Endothelial cell of umbilical vein (primary cell): ENCODE measurements at regions not wholly inside any gene's neighbourhood (a gene's known extent, or its start where the extent isn't known, plus 50 kb on each side); places are given as distances from the start of the nearest gene placed in this dataset.

Experiments used
- BruUV-seq: library from RNA; stranded (reverse); fragments of 400-500 nt; replicated peaks from 2 replicates; lab custom pipeline; 2021; lab: Mats Ljungman, UMichigan
- CTCF ChIA-PET: fragments of 300-600, 350-600 bp; sonication (Branson Sonifier 250); formaldehyde crosslinking; loops from one replicate; lab custom pipeline; 2021; ENCODE audit warnings: antibody characterized with exemption, inconsistent platforms; lab: Charles Lee
- POLR2A ChIA-PET: fragments of 300-600, 350-600 bp; sonication (Branson Sonifier 250); formaldehyde crosslinking; loops from one replicate; lab custom pipeline; 2021; ENCODE audit warnings: antibody characterized with exemption, inconsistent platforms; lab: Charles Lee
- DNase-seq: peaks from one replicate; pipeline ENCODE4 v3.0.0-alpha.2; 2011; ENCODE audit warnings: low read depth, low spot score
- FAIRE-seq: peaks from 2 replicates; lab custom pipeline; 2011; peaks lifted over from hg19 to GRCh38; lab: Jason Lieb, UNC
- H2AFZ ChIP-seq: 2 replicates; pipeline ENCODE4 v1.6.0; 2012; ENCODE audit warnings: low read depth, low read length, control low read depth, inconsistent platforms
- H3K27ac ChIP-seq: 2 replicates; pipeline ENCODE4 v1.5.1; 2011; ENCODE audit warnings: low read depth, mild to moderate bottlenecking, control low read depth, low read length, moderate library complexity; ENCODE audit not compliant: insufficient read depth
- H3K27me3 ChIP-seq, 2 experiments: 2 replicates each; pipeline versions ENCODE4 v1.6.0 to v1.6.1; 2011; ENCODE audit warnings: low read length in 2 of 2, mixed read lengths in 1 of 2; ENCODE audit not compliant: control insufficient read depth in 2 of 2, insufficient read depth in 2 of 2
- H3K36me3 ChIP-seq, 2 experiments: 2 replicates in 1 of 2; 3 replicates in 1 of 2; pipeline ENCODE4 v1.5.1; 2011; ENCODE audit warnings: low read length in 2 of 2, mild to moderate bottlenecking in 1 of 2, moderate library complexity in 1 of 2; ENCODE audit not compliant: control insufficient read depth in 2 of 2, insufficient read depth in 2 of 2; ENCODE audit errors: extremely low read depth in 1 of 2
- H3K4me1 ChIP-seq: 3 replicates; pipeline ENCODE4 v1.5.1; 2011; ENCODE audit warnings: mild to moderate bottlenecking, low read length; ENCODE audit not compliant: control insufficient read depth, insufficient read depth; ENCODE audit errors: extremely low read depth
- H3K4me2 ChIP-seq: 2 replicates; pipeline ENCODE4 v1.6.1; 2011; ENCODE audit warnings: low read length, control low read depth, mixed read lengths; ENCODE audit not compliant: insufficient read depth
- H3K4me3 ChIP-seq, 3 experiments: fragments of 200-600 bp in 1 of 3; sonication (generic), shearing (Covaris generic) in 1 of 3; replicated peaks in 1 of 3; 2 replicates each; pipeline ENCODE4 v1.5.1; 2011 to 2016; ENCODE audit warnings: control low read depth in 3 of 3, low read length in 3 of 3, mild to moderate bottlenecking in 2 of 3, inconsistent platforms in 1 of 3, low read depth in 1 of 3, moderate library complexity in 1 of 3; ENCODE audit not compliant: insufficient read depth in 1 of 3
- H3K79me2 ChIP-seq: 2 replicates; pipeline ENCODE4 v1.6.0; 2012; ENCODE audit warnings: low read length, inconsistent platforms; ENCODE audit not compliant: control insufficient read depth, insufficient read depth
- H3K9ac ChIP-seq: replicated peaks from 2 replicates; pipeline ENCODE3; 2011; ENCODE audit warnings: low read length, control low read depth; ENCODE audit not compliant: insufficient read depth; ENCODE audit errors: extremely low read depth
- H3K9me1 ChIP-seq: replicated peaks from 3 replicates; pipeline ENCODE4 v1.6.0; 2011; ENCODE audit warnings: mild to moderate bottlenecking, low read length; ENCODE audit not compliant: control insufficient read depth, insufficient read depth; ENCODE audit errors: extremely low read depth
- H3K9me3 ChIP-seq: replicated peaks from 2 replicates; pipeline ENCODE4 v1.5.1; 2012; ENCODE audit warnings: low read length, inconsistent platforms; ENCODE audit not compliant: control insufficient read depth, insufficient read depth
- H4K20me1 ChIP-seq: replicated peaks from 2 replicates; pipeline ENCODE3; 2011; ENCODE audit warnings: mild to moderate bottlenecking, low read length; ENCODE audit not compliant: control insufficient read depth, insufficient read depth; ENCODE audit errors: extremely low read depth
- EZH2 ChIP-seq: IDR thresholded peaks from 2 replicates; pipeline ENCODE4 v1.6.1; 2012; ENCODE audit warnings: borderline replicate concordance, low read depth, mild to moderate bottlenecking, moderate library complexity, low read length, inconsistent platforms; ENCODE audit not compliant: severe bottlenecking
- FOS ChIP-seq: IDR thresholded peaks from 2 replicates; pipeline ENCODE4 v1.6.1; 2011; ENCODE audit warnings: mild to moderate bottlenecking, low read length, moderate library complexity, borderline replicate concordance; ENCODE audit not compliant: insufficient read depth
- GATA2 ChIP-seq: IDR thresholded peaks from 2 replicates; pipeline ENCODE4 v1.7.0; 2011; ENCODE audit warnings: low read depth, mild to moderate bottlenecking, moderate library complexity, mixed read lengths, low read length; ENCODE audit not compliant: insufficient read length, insufficient read depth
- JUN ChIP-seq: IDR thresholded peaks from 2 replicates; pipeline ENCODE4 v1.6.1; 2011; ENCODE audit warnings: borderline replicate concordance, low read depth; ENCODE audit not compliant: insufficient read length, insufficient read depth
- MYC ChIP-seq: IDR thresholded peaks from one replicate; pipeline ENCODE4 v1.6.1; 2011; ENCODE audit warnings: mild to moderate bottlenecking, low read depth, low read length
- POLR2A ChIP-seq: IDR thresholded peaks from 2 replicates; pipeline ENCODE4 v1.6.1; 2012; ENCODE audit warnings: low read depth, mild to moderate bottlenecking, control low read depth, low read length
- POLR2AphosphoS5 ChIP-seq: IDR thresholded peaks from 2 replicates; pipeline ENCODE4 v1.6.1; 2012; ENCODE audit warnings: low read depth, mild to moderate bottlenecking, control low read depth, low read length, moderate library complexity; ENCODE audit not compliant: insufficient read depth
- dilution Hi-C: fragments of 300-500 bp; cut with MboI; formaldehyde crosslinking; loops from one replicate; pipeline ENCODE4 v1.15.0; 2019; ENCODE audit warnings: low sequenced_read_pairs; ENCODE audit not compliant: extremely low pct_ligation_motif_present
- intact Hi-C: fragments of 100-400 bp; cut with micrococcal nuclease; formaldehyde crosslinking; loops from one replicate; pipeline ENCODE4 v1.10.0; 2022
- TF ChIP-seq, protein P1 (sequence below): IDR thresholded peaks from 2 replicates; pipeline ENCODE4 v1.6.1; 2011; ENCODE audit not compliant: insufficient read depth, insufficient read length
- TF ChIP-seq, protein P2 (sequence below), 2 donors: IDR thresholded peaks; 1 replicate in 1 of 2; 2 replicates in 1 of 2; pipeline ENCODE4 v1.5.1; 2011; ENCODE audit warnings: low read length in 2 of 2, mild to moderate bottlenecking in 2 of 2, moderate library complexity in 2 of 2, control low read depth in 1 of 2, inconsistent platforms in 1 of 2, low read depth in 1 of 2; ENCODE audit not compliant: insufficient read depth in 1 of 2; ENCODE audit errors: extremely low read depth in 1 of 2

DNA sequence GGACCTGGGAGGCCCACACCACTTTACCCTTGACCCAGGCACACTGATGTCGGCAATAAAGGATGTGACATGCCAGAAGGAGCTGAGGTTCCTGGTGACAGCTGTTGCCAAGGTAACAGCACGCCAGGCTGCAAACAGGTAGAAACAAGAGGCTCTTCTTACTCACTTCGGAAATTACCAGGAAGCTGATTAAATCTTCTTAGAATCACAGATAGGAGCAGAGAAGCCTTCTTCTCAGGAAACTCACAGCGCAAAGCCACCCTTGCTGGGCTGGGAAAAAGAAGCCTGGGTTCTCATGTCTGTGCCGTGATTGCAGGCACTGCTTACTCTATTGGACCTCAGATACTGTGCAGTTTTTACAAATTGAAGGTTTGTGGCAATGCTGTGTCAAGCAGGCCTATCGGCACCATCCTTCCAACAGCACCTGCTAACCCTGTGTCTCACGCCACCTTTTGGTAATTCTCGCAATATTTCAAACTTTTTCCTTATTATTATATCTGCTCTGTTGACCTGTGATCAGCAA lies 61.0 kb upstream of the TAF1B start:
- intact Hi-C loops = no loop called here
- BruUV-seq = no TSS peak
- FAIRE-seq (no peak), DNase-seq (no peak)
- H3K4me2 ChIP-seq = no peak overlapping the region
- no peaks in the 10 kb centered on the region for H3K4me1 ChIP-seq
- ChIA-PET CTCF (interaction anchor here (0.5 to 2.6 kb wide), 4 partner anchors 11 to 308 kb away, joined by 3 to 24 read pairs (median 3); no protein-coding TSS in a partner anchor), POLR2A (no interaction called here)
- H3K9me3 ChIP-seq = no peaks in the 10 kb centered on the region
- H3K27me3 ChIP-seq = peaks cover under 1 to 4% of the 10 kb centered on the region in 2 experiments
- no peaks in the 10 kb centered on the region for H4K20me1 ChIP-seq
- dilution Hi-C loops = no loop called here
- H3K27ac ChIP-seq = no peak overlapping the region
- TF ChIP-seq GATA2 = no peak
- no peak for TF ChIP-seq MYC
- TF ChIP-seq FOS = no peak
- TF ChIP-seq, protein P1, sequence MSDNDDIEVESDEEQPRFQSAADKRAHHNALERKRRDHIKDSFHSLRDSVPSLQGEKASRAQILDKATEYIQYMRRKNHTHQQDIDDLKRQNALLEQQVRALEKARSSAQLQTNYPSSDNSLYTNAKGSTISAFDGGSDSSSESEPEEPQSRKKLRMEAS = no peak
- no peak for TF ChIP-seq JUN
- H3K36me3 ChIP-seq = no peaks in the 10 kb centered on the region
- no peak overlapping the region for H3K9ac ChIP-seq
- H2AFZ ChIP-seq = no peak overlapping the region
- no peaks in the 10 kb centered on the region for H3K79me2 ChIP-seq
- no peak overlapping the region for H3K4me3 ChIP-seq
- H3K9me1 ChIP-seq = no peaks in the 10 kb centered on the region

DNA sequence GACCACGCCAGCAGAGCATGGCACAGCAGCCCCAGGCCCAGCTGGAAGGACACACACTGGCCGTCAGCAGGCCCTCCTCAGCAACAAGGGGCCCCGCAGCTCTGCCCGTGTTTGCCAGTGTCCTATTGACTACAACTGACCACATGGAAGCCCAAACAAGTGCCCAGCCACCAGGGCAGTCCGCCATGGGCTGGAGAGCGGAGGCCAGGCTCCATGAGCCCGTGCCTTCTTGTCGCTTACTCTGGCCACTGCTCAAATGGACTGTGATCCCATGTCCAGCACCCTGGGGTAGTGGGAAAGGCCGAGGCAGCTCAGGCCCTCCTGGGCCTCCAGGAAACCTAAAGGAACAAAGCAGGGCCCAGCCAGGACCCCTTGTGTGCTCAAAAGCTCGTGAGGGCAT lies 53.9 kb upstream of the TAF1B start:
- Histone ChIP-seq H3K9ac (no peak overlapping the region), H3K4me3 (no peak overlapping the region), H3K9me3 (no peaks in the 10 kb centered on the region), H2AFZ (no peak overlapping the region), H4K20me1 (no peaks in the 10 kb centered on the region), H3K4me2 (no peak overlapping the region), H3K27ac (no peak overlapping the region), H3K4me1 (no peaks in the 10 kb centered on the region), H3K9me1 (no peaks in the 10 kb centered on the region), H3K27me3 (peaks cover 2 to 5% of the 10 kb centered on the region in 2 experiments), H3K36me3 (no peaks in the 10 kb centered on the region), H3K79me2 (no peaks in the 10 kb centered on the region)
- dilution Hi-C loops (no loop called here), intact Hi-C loops (no loop called here)
- DNase-seq = no peak
- FAIRE-seq = no peak
- ChIA-PET CTCF (interaction anchor here (1.0 to 1.7 kb wide), 2 partner anchors 11 to 19 kb away, joined by 3 to 6 read pairs; no protein-coding TSS in a partner anchor), POLR2A (no interaction called here)
- TF ChIP-seq GATA2 (no peak), FOS (no peak), POLR2A (no peak), MYC (no peak), EZH2 (no peak), JUN (no peak), POLR2AphosphoS5 (no peak)
- TF ChIP-seq, protein P2, sequence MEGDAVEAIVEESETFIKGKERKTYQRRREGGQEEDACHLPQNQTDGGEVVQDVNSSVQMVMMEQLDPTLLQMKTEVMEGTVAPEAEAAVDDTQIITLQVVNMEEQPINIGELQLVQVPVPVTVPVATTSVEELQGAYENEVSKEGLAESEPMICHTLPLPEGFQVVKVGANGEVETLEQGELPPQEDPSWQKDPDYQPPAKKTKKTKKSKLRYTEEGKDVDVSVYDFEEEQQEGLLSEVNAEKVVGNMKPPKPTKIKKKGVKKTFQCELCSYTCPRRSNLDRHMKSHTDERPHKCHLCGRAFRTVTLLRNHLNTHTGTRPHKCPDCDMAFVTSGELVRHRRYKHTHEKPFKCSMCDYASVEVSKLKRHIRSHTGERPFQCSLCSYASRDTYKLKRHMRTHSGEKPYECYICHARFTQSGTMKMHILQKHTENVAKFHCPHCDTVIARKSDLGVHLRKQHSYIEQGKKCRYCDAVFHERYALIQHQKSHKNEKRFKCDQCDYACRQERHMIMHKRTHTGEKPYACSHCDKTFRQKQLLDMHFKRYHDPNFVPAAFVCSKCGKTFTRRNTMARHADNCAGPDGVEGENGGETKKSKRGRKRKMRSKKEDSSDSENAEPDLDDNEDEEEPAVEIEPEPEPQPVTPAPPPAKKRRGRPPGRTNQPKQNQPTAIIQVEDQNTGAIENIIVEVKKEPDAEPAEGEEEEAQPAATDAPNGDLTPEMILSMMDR (IDR thresholded peaks at IDR 0.05; ENCODE audit: extremely low read depth in 1 of 2, insufficient read depth in 1 of 2, low read depth in 1 of 2, low read length in 2 of 2) = no peak
- TF ChIP-seq, protein P1 = no peak
- BruUV-seq = no TSS peak
